Tibial nerve (tissue), 4 donors: ENCODE measurements at regions not wholly inside any gene's neighbourhood (a gene's known extent, or its start where the extent isn't known, plus 50 kb on each side); places are given as distances from the start of the nearest gene placed in this dataset.

Source experiments
- DNase-seq, 2 donors: peaks; one replicate each; pipeline ENCODE4 v3.0.0-alpha.2; 2019; ENCODE audit warnings: low spot score in 2 of 2
- H3K27ac ChIP-seq, 4 donors: fragments of 200-600 bp; sonication (generic) in 3 of 4; one replicate each; pipeline ENCODE4 v1.5.1; 2017 to 2019; ENCODE audit warnings: mild to moderate bottlenecking in 1 of 4
- H3K27me3 ChIP-seq, 2 donors: fragments of 200-600 bp; sonication (generic) in 1 of 2; one replicate each; pipeline versions ENCODE4 v1.5.1 to v1.6.0; 2017 to 2019
- H3K36me3 ChIP-seq, 3 donors: fragments of 200-600 bp; sonication (generic); one replicate each; pipeline ENCODE4 v1.5.1; 2018 to 2019
- H3K4me1 ChIP-seq, 4 donors: fragments of 200-600 bp; sonication (generic) in 3 of 4; one replicate each; pipeline ENCODE4 v1.5.1; 2017 to 2019
- H3K4me3 ChIP-seq, 4 donors: fragments of 200-600 bp; sonication (generic) in 3 of 4; one replicate each; pipeline ENCODE4 v1.5.1; 2017 to 2019; ENCODE audit warnings: mild to moderate bottlenecking in 1 of 4, moderate library complexity in 1 of 4
- H3K9me3 ChIP-seq, 4 donors: fragments of 200-600 bp; sonication (generic) in 3 of 4; one replicate each; pipeline ENCODE4 v1.5.1; 2017 to 2019
- EP300 ChIP-seq, 2 donors: sonication (generic); formaldehyde crosslinking; IDR thresholded peaks; one replicate each; pipeline ENCODE4 v1.6.1; 2017; ENCODE audit warnings: antibody characterized with exemption in 2 of 2, mild to moderate bottlenecking in 1 of 2
- POLR2A ChIP-seq, 2 donors: fragments of 450-650 bp; IDR thresholded peaks; one replicate each; pipeline ENCODE4 v1.6.1; 2017; ENCODE audit warnings: antibody characterized with exemption in 2 of 2, mild to moderate bottlenecking in 2 of 2, moderate library complexity in 2 of 2
- WGBS, 2 donors: methylation state at CpG; one replicate each; pipeline ENCODE4 v1.1.5; 2018; 5-methylcytosine and 5-hydroxymethylcytosine counted together
- TF ChIP-seq, protein P1 (sequence below), 5 experiments: fragments of 200-600 bp in 3 of 5; fragments of 450-650 bp in 2 of 5; sonication (generic) in 3 of 5; IDR thresholded peaks; one replicate each; pipeline ENCODE4 v1.5.1; 2016 to 2019; ENCODE audit warnings: antibody characterized with exemption in 5 of 5, mild to moderate bottlenecking in 3 of 5, moderate library complexity in 2 of 5

GRCh38 chr3:94513600-94513999 lies 450.7 kb downstream of the NSUN3 start:
- no peaks in the 10 kb centered on the region for H3K36me3 ChIP-seq
- DNase-seq, result no peak
- 61 to 64% methylated on average over 2 of the region's 2 CpGs for WGBS, 2 donors

DNA sequence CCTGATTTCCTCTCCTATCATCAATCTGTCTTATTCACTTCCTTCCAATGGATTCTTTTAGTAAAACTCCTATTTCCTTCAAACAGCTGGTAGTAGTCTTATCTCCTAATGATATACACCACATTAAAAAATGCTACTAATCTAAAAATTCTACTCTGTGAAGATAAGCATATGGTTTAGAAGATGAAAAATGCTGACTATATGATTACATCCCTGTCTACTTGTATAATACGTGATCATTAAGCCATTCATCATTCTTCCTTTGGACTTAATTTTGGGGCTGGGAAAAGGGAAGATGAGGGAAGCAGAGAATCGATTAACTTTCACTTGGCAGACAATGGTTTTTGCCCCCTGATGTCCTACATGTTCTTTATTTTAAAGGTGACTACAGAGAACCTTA lies 453.1 kb downstream of the NSUN3 start:
- Histone ChIP-seq H3K27ac (no peak overlapping the region), H3K9me3 (no peaks in the 10 kb centered on the region), H3K36me3 (no peaks in the 10 kb centered on the region), H3K27me3 (no peaks in the 10 kb centered on the region), H3K4me3 (no peak overlapping the region), H3K4me1 (no peaks in the 10 kb centered on the region)
- 91 to 97% methylated on average over 2 of the region's 2 CpGs for WGBS, 2 donors
- TF ChIP-seq POLR2A (IDR thresholded peaks at IDR 0.05), result no peak
- TF ChIP-seq EP300 (IDR thresholded peaks at IDR 0.05), result no peak
- TF ChIP-seq, protein P1, sequence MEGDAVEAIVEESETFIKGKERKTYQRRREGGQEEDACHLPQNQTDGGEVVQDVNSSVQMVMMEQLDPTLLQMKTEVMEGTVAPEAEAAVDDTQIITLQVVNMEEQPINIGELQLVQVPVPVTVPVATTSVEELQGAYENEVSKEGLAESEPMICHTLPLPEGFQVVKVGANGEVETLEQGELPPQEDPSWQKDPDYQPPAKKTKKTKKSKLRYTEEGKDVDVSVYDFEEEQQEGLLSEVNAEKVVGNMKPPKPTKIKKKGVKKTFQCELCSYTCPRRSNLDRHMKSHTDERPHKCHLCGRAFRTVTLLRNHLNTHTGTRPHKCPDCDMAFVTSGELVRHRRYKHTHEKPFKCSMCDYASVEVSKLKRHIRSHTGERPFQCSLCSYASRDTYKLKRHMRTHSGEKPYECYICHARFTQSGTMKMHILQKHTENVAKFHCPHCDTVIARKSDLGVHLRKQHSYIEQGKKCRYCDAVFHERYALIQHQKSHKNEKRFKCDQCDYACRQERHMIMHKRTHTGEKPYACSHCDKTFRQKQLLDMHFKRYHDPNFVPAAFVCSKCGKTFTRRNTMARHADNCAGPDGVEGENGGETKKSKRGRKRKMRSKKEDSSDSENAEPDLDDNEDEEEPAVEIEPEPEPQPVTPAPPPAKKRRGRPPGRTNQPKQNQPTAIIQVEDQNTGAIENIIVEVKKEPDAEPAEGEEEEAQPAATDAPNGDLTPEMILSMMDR (IDR thresholded peaks at IDR 0.05), result no peak
- no peak for DNase-seq

More at GRCh38 chr3:94513600-94513999, 450.7 kb downstream of the NSUN3 start:
- H3K27ac ChIP-seq, result no peak overlapping the region
- H3K27me3 ChIP-seq, result no peaks in the 10 kb centered on the region
- H3K4me3 ChIP-seq, result no peak overlapping the region
- H3K4me1 ChIP-seq, result no peaks in the 10 kb centered on the region
- TF ChIP-seq POLR2A (IDR thresholded peaks at IDR 0.05) (no peak), EP300 (IDR thresholded peaks at IDR 0.05) (no peak)
- TF ChIP-seq, protein P1 (IDR thresholded peaks at IDR 0.05), result no peak
- no peaks in the 10 kb centered on the region for H3K9me3 ChIP-seq

DNA sequence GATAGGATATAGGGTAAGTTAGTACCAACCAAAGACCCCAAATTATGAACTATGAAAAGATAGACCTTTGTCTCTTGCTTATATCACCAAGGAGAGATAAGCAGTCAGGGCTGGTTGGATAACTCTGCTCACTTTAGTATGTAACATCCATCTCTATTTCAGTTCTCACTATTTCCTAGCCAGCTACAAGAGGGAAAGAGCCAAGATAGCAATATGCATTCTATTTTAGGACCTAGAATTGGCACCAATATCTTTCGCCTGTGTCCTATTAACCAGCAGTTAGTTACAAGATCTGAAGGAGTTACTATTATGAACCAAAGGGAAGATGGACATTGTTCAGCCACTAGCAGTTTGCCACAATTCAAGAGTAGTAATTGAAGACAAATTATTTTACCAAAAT lies 457.5 kb downstream of the NSUN3 start:
- no peaks in the 10 kb centered on the region for H3K36me3 ChIP-seq
- H3K9me3 ChIP-seq, result no peaks in the 10 kb centered on the region

GRCh38 chr3:94522488-94522887 lies 459.6 kb downstream of the NSUN3 start:
- Histone ChIP-seq H3K36me3 (no peaks in the 10 kb centered on the region), H3K4me1 (peaks cover 0 to 17% (median 2%) of the 10 kb centered on the region in 4 donors), H3K27me3 (no peaks in the 10 kb centered on the region), H3K4me3 (no peak overlapping the region), H3K9me3 (no peaks in the 10 kb centered on the region), H3K27ac (no peak overlapping the region)
- DNase-seq, result no peak
- TF ChIP-seq, protein P1 (IDR thresholded peaks at IDR 0.05), result peak in 1 of 5 experiments; percentile 9
- TF ChIP-seq EP300 (IDR thresholded peaks at IDR 0.05), result no peak

More for the DNA sequence above, 457.5 kb downstream of the NSUN3 start:
- H3K4me3 ChIP-seq, result no peak overlapping the region
- WGBS, 2 donors, result 95 to 96% methylated on average over 1 of the region's 1 CpG
- no peak for TF ChIP-seq EP300 (IDR thresholded peaks at IDR 0.05)
- TF ChIP-seq POLR2A (IDR thresholded peaks at IDR 0.05), result no peak
- TF ChIP-seq, protein P1 (IDR thresholded peaks at IDR 0.05), result no peak
- DNase-seq, result no peak
- no peaks in the 10 kb centered on the region for H3K27me3 ChIP-seq
- H3K27ac ChIP-seq, result no peak overlapping the region
- peaks cover 0 to 17% (median under 1%) of the 10 kb centered on the region in 4 donors for H3K4me1 ChIP-seq

DNA sequence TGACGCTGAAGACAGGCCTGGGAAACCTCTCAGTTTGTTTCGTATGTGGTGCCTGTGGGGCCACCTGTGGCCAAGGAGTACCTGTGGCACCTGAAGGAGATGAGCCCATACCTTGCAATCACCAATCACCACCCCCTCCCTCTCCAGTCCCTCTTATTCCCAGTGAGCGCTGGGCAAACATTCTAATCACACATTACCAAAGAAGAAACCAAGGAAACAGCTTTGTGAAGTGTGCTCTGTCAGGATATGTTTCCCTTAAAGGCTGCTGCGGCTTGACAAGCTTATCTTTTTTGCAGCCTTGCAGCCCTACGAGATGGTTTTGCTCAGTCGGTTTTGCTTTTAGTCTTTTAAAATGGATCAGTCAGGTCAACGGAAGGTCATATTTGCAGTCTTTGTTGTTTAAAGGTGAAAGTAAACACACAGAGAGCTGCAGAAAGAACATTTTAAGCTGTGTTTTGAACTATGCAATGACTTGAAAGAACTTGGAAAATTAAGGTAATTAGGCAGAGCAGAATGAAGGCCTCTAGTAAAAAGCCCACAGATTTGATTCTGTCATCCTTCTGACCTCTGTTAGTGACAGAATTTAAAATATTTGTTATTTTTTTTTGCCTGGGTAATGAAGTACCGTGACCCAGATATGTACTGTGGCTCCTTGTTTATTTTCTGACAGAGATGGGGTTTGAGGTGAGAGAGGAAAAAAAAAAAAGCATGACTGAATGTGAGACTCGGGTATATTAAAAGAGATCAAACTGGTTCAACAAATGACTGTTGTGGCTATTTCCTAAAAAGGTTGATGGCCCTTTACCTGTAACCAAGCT lies 461.4 kb downstream of the NSUN3 start:
- Histone ChIP-seq H3K4me3 (no peak overlapping the region), H3K4me1 (peaks cover 0 to 17% (median 2%) of the 10 kb centered on the region in 4 donors), H3K27ac (peak overlapping the region in 2 of 4 donors; percentile 22 to 59), H3K27me3 (no peaks in the 10 kb centered on the region), H3K36me3 (no peaks in the 10 kb centered on the region), H3K9me3 (no peaks in the 10 kb centered on the region)
- no peak for DNase-seq
- WGBS, 2 donors, result 48 to 49% methylated on average over 9 of the region's 9 CpGs
- no peak for TF ChIP-seq EP300 (IDR thresholded peaks at IDR 0.05)
- TF ChIP-seq, protein P1 (IDR thresholded peaks at IDR 0.05), result no peak
- no peak for TF ChIP-seq POLR2A (IDR thresholded peaks at IDR 0.05)
